ENCODE measurements at regions not wholly inside any gene's neighbourhood (a gene's known extent, or its start where the extent isn't known, plus 50 kb on each side); places are given as distances from the start of the nearest gene placed in this dataset.

DNA sequence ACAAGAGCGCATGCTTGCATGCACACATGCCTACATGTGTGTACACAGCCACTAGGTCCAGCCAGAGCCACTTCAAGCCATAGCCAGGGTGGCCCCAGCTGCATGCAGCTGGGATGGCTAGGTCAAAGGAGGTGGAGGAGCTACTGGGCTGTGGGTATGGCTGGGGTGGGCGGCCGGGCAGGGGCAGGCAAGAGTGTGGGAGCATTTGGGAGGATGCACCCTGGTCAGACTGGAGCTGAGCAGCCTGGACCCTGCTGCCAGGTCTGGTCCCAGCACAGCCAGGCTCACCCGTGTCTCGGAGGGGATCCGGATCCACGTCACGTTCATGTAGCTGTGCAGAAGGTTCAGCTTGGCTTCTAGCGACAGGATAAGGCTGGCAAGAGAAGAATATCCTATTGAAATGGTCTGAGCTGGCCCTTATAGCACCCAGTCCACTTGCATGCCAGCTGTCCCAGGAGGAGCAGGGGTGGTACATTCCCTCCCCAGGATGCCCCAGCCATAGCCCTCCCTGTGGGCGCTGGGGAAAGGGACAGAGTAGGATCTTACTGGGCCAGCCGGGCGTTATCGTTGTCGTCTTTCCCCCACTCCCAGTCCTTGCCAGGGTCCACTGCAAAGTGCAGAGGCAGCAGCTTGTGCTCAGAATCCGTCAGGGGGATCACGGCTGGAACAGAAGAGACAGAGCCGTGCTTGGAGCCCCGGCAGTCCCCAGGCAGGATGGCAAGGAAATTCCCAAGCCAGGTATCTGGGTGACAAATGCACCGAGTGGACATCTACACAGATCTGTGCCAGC, 160.5 kb downstream of the KLF13 start:
- POLR2A ChIA-PET = no interaction called here
- Histone ChIP-seq H3K4me1 (ENCODE audit: control insufficient read depth, insufficient read depth, low read length) (no peaks in the 10 kb centered on the region), H3K9me3 (ENCODE audit: control insufficient read depth, insufficient read depth, low read depth, low read length) (no peaks in the 10 kb centered on the region), H3K27ac (ENCODE audit: extremely low read depth, low read depth, low read length) (no peak overlapping the region), H3K4me3 (ENCODE audit: low read depth, low read length) (no peak overlapping the region), H3K36me3 (ENCODE audit: control insufficient read depth in 2 of 2, insufficient read depth in 1 of 2, low read length in 2 of 2) (no peaks in the 10 kb centered on the region)
- TF ChIP-seq ZFHX2 (tag by site-specific recombination; conservative IDR thresholded peaks at IDR 0.05) (no peak), ZNF121 (tag by site-specific recombination; IDR thresholded peaks at IDR 0.05) (no peak), ZNF548 (tag by site-specific recombination; IDR thresholded peaks at IDR 0.05) (no peak), ZNF138 (tag by site-specific recombination; IDR thresholded peaks at IDR 0.05; ENCODE audit: borderline replicate concordance) (no peak), ZNF610 (tag by site-specific recombination; IDR thresholded peaks at IDR 0.05; ENCODE audit: borderline replicate concordance) (no peak), ZNF354C (tag by site-specific recombination; IDR thresholded peaks at IDR 0.05; ENCODE audit: borderline replicate concordance, low read depth) (no peak), HOXC10 (CRISPR knock-in tag; IDR thresholded peaks at IDR 0.05) (no peak), FEZF1 (tag by site-specific recombination; IDR thresholded peaks at IDR 0.05) (no peak), ZNF366 (tag by site-specific recombination; conservative IDR thresholded peaks at IDR 0.05) (no peak)
- TF ChIP-seq, protein P1, sequence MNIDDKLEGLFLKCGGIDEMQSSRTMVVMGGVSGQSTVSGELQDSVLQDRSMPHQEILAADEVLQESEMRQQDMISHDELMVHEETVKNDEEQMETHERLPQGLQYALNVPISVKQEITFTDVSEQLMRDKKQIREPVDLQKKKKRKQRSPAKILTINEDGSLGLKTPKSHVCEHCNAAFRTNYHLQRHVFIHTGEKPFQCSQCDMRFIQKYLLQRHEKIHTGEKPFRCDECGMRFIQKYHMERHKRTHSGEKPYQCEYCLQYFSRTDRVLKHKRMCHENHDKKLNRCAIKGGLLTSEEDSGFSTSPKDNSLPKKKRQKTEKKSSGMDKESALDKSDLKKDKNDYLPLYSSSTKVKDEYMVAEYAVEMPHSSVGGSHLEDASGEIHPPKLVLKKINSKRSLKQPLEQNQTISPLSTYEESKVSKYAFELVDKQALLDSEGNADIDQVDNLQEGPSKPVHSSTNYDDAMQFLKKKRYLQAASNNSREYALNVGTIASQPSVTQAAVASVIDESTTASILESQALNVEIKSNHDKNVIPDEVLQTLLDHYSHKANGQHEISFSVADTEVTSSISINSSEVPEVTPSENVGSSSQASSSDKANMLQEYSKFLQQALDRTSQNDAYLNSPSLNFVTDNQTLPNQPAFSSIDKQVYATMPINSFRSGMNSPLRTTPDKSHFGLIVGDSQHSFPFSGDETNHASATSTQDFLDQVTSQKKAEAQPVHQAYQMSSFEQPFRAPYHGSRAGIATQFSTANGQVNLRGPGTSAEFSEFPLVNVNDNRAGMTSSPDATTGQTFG (tag by site-specific recombination; IDR thresholded peaks at IDR 0.05; ENCODE audit: borderline replicate concordance) = no peak
- CTCF ChIA-PET = interaction anchor here (0.6 to 2.6 kb wide), 8 partner anchors 11 to 1617 kb away, joined by 3 to 26 read pairs (median 3); no protein-coding TSS in a partner anchor

DNA sequence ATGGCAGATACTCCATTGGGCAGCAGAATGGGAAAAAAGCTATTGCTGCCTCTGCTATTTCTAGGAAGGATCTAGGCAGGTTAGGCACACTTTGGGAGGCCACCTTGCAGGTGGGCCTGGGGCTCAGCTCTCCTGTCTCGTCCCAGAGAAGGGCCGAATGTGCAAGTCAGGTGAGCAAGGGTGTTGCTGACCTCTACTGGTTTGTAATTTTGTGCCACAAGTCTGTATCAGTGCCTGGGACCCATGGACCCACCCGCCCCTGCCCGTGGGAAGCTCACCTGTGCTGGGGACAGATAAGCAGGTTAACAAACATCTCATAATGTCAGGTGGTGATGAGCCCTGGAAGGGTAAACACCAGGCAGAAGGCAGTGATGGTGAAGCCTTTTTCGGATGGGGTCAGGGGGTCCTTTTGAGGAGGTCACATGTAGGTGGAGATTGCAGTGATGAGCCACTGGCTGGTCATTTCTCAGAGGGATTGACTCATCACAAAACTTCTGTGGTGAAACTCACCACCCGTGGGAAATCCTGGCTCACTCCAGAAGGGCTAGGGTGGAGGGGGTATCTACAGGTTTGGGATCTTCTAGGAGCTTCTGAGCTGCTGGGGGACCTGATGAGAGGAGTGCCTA, 161.3 kb downstream of the KLF13 start:
- Histone ChIP-seq H3K27ac (ENCODE audit: extremely low read depth, low read depth, low read length) (no peak overlapping the region), H3K4me3 (ENCODE audit: low read depth, low read length) (no peak overlapping the region), H3K36me3 (ENCODE audit: control insufficient read depth in 2 of 2, insufficient read depth in 1 of 2, low read length in 2 of 2) (no peaks in the 10 kb centered on the region), H3K9me3 (ENCODE audit: control insufficient read depth, insufficient read depth, low read depth, low read length) (no peaks in the 10 kb centered on the region), H3K4me1 (ENCODE audit: control insufficient read depth, insufficient read depth, low read length) (no peaks in the 10 kb centered on the region)
- ChIA-PET POLR2A (no interaction called here), CTCF (interaction anchor here (0.6 to 2.6 kb wide), 20 partner anchors 12 to 630 kb away, joined by 3 to 26 read pairs (median 4); no protein-coding TSS in a partner anchor)
- TF ChIP-seq ZNF792 (tag by site-specific recombination; IDR thresholded peaks at IDR 0.05) (no peak), ZNF670 (tag by site-specific recombination; IDR thresholded peaks at IDR 0.05; ENCODE audit: low read depth) (no peak), ZIC2 (tag by site-specific recombination; IDR thresholded peaks at IDR 0.05) (no peak), HOXA7 (CRISPR knock-in tag; IDR thresholded peaks at IDR 0.05; ENCODE audit: borderline replicate concordance) (no peak), ZNF398 (tag by site-specific recombination; IDR thresholded peaks at IDR 0.05) (no peak), ZNF24 (tag by site-specific recombination; IDR thresholded peaks at IDR 0.05) (no peak), KLF7 (tag by site-specific recombination; IDR thresholded peaks at IDR 0.05; ENCODE audit: borderline replicate concordance) (no peak), ZNF629 (tag by site-specific recombination; IDR thresholded peaks at IDR 0.05) (no peak), ZBTB7A (tag by site-specific recombination; IDR thresholded peaks at IDR 0.05; ENCODE audit: low read depth) (no peak), TCF7L2 (IDR thresholded peaks at IDR 0.05; ENCODE audit: borderline replicate concordance, low read depth, low read length) (no peak), ZNF302 (tag by site-specific recombination; IDR thresholded peaks at IDR 0.05; ENCODE audit: low read depth) (no peak)
- TF ChIP-seq, protein P2, sequence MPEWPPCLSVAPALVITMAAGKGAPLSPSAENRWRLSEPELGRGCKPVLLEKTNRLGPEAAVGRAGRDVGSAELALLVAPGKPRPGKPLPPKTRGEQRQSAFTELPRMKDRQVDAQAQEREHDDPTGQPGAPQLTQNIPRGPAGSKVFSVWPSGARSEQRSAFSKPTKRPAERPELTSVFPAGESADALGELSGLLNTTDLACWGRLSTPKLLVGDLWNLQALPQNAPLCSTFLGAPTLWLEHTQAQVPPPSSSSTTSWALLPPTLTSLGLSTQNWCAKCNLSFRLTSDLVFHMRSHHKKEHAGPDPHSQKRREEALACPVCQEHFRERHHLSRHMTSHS (tag by site-specific recombination; IDR thresholded peaks at IDR 0.05) = no peak

All from HEK293 (cell line).